GM12864 (cell line): ENCODE measurements at regions not wholly inside any gene's neighbourhood (a gene's known extent, or its start where the extent isn't known, plus 50 kb on each side); places are given as distances from the start of the nearest gene placed in this dataset.

Experiments used
- DNase-seq: peaks from one replicate; pipeline ENCODE4 v3.0.0-alpha.2; 2011; ENCODE audit warnings: low read depth
- H3K4me3 ChIP-seq: 2 replicates; pipeline ENCODE4 v1.5.1; 2011; ENCODE audit warnings: mild to moderate bottlenecking, low read depth, low read length, control low read depth
- TF ChIP-seq, protein P1 (sequence below): IDR thresholded peaks from 2 replicates; pipeline ENCODE4 v1.5.1; 2011; ENCODE audit warnings: low read depth, mild to moderate bottlenecking, moderate library complexity, low read length, control low read depth, inconsistent platforms; ENCODE audit errors: missing control alignments

GRCh38 chrX:10755439-10756334 lies 135.3 kb upstream of the MID1 start:
- DNase-seq, result no peak
- TF ChIP-seq, protein P1, sequence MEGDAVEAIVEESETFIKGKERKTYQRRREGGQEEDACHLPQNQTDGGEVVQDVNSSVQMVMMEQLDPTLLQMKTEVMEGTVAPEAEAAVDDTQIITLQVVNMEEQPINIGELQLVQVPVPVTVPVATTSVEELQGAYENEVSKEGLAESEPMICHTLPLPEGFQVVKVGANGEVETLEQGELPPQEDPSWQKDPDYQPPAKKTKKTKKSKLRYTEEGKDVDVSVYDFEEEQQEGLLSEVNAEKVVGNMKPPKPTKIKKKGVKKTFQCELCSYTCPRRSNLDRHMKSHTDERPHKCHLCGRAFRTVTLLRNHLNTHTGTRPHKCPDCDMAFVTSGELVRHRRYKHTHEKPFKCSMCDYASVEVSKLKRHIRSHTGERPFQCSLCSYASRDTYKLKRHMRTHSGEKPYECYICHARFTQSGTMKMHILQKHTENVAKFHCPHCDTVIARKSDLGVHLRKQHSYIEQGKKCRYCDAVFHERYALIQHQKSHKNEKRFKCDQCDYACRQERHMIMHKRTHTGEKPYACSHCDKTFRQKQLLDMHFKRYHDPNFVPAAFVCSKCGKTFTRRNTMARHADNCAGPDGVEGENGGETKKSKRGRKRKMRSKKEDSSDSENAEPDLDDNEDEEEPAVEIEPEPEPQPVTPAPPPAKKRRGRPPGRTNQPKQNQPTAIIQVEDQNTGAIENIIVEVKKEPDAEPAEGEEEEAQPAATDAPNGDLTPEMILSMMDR, result no peak
- no peak overlapping the region for H3K4me3 ChIP-seq

GRCh38 chrX:10756441-10756840 lies 136.1 kb upstream of the MID1 start:
- no peak overlapping the region for H3K4me3 ChIP-seq
- TF ChIP-seq, protein P1, result no peak

DNA sequence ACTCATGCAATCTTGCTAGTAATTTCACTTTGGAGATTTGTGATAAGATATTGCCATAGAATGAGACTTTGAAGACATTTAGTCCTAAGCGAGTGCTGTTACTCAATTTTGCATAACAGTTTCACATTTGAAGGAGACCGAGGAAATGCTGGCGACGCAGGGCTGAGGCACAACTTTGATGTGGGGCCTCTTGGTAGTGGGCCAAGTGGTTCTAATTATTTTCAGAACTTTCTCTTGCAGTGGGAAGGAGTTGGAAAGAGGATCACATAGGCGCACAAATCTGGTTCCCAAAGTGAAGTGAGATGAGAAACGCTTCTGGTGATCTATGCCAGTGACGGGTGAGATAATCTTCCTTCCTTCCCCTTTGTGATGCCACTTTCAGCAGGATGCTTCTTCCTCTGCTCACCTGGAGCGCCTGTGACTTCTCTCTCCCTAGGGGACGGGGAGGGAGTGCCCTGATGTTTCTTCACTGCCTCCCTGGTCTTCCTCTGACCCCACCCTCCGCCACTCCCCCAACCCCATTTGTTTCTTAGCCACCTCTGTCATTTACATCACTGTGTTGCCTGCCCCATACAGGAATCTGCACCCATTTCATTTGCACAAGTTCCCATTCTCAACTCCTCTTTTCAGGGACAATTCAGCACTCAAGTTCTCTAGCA lies 138.9 kb upstream of the MID1 start:
- DNase-seq, result no peak
- H3K4me3 ChIP-seq, result no peak overlapping the region
- TF ChIP-seq, protein P1, result no peak

More at GRCh38 chrX:10756441-10756840, 136.1 kb upstream of the MID1 start:
- DNase-seq, result no peak

GRCh38 chrX:10761447-10761846 lies 141.1 kb upstream of the MID1 start:
- DNase-seq, result no peak
- TF ChIP-seq, protein P1, result no peak
- H3K4me3 ChIP-seq, result no peak overlapping the region

DNA sequence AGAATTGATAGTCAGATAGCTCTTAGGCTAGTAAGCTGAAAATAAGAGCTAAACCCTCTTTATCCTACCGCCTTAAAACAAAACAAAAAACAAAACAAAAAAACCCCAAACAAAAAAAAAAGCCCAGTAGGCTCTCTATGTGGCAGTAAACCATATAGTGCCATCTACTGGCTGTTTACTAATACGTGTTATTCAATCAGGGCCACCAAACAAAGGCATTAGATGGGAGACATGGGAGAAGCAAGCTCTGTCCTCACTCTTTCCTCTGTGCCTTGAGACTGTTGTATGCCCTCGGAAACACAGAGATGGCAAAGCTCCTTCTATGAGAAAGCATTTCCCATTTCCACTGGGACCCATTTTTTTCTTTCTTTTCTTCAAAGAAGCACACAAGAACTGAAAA lies 148.8 kb upstream of the MID1 start:
- no peak for DNase-seq
- TF ChIP-seq, protein P1, result peak; percentile 42

GRCh38 chrX:10769696-10770619 lies 149.6 kb upstream of the MID1 start:
- TF ChIP-seq, protein P1, result no peak
- H3K4me3 ChIP-seq, result no peak overlapping the region
- no peak for DNase-seq

More for the DNA sequence above, 148.8 kb upstream of the MID1 start:
- no peak overlapping the region for H3K4me3 ChIP-seq
